Activated naive CD8-positive, alpha-beta T cell treated with anti-CD3 and anti-CD28 coated beads, Interleukin-2, amount 10 ng/mL, durations not matched to agents 7 days and 5 days (primary cell): ENCODE measurements at regions not wholly inside any gene's neighbourhood (a gene's known extent, or its start where the extent isn't known, plus 50 kb on each side); places are given as distances from the start of the nearest gene placed in this dataset.

Source experiments
- ATAC-seq: fragments of 150-1000 bp; cut with Tn5 transposase; one replicate; pipeline ENCODE4 v1.10.0; 2021; ENCODE audit warnings: low read depth, moderate library complexity
- POLR2A ChIA-PET: fragments of 350-600 bp; sonication (Branson Sonifier 250); formaldehyde crosslinking; loops from one replicate; lab custom pipeline; 2021; ENCODE audit warnings: antibody characterized with exemption; lab: Charles Lee
- DNase-seq: peaks from one replicate; pipeline ENCODE4 v3.0.0; 2021
- H3K27ac Mint-ChIP-seq: one replicate; pipeline ENCODE4 v1.8.0; 2022; ENCODE audit warnings: mild to moderate bottlenecking, mixed read lengths
- H3K27me3 Mint-ChIP-seq: one replicate; pipeline ENCODE4 v1.8.0; 2022; ENCODE audit warnings: mild to moderate bottlenecking, moderate library complexity, mixed read lengths
- H3K36me3 Mint-ChIP-seq: one replicate; pipeline ENCODE4 v1.8.0; 2021; ENCODE audit warnings: mild to moderate bottlenecking, mixed read lengths
- H3K4me1 Mint-ChIP-seq: one replicate; pipeline ENCODE4 v1.8.0; 2021; ENCODE audit warnings: mixed read lengths
- H3K4me3 Mint-ChIP-seq: one replicate; pipeline ENCODE4 v1.8.0; 2022; ENCODE audit warnings: mild to moderate bottlenecking, moderate library complexity, mixed read lengths
- H3K9me3 Mint-ChIP-seq: one replicate; pipeline ENCODE4 v1.8.0; 2021; ENCODE audit warnings: mixed read lengths

- Mint-ChIP-seq H3K27ac (no peak overlapping the region), H3K36me3 (no peaks in the 10 kb centered on the region), H3K4me3 (no peak overlapping the region), H3K9me3 (no peaks in the 10 kb centered on the region), H3K27me3 (no peaks in the 10 kb centered on the region), H3K4me1 (no peaks in the 10 kb centered on the region)
- ATAC-seq (no peak), DNase-seq (no peak)
- POLR2A ChIA-PET = interaction anchor here (0.7 kb wide), 1 partner anchor 896 kb away, joined by 6 read pairs; no protein-coding TSS in a partner anchor
Observed at GRCh38 chr7:85525676-85526075, 338.8 kb upstream of the SEMA3D start.

DNA sequence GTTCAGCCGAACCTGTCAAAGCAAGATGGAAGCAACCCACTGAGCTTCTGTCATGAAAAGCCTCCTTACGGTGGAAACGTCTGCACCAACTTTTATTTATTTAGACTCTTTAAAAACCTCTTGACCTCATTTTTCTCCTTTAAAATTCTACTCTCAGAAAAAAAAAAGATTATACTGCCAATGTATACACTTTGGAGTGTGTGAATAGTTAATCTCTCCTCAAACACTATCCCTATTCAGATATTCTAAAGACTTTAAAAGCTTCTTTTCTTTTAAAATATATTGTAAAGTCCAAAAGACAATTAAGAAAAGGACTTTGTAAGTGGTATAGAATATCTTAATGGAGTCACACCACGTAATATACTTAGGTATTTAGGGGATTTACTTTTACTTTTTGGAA, 335.2 kb upstream of the SEMA3D start:
- H3K4me3 Mint-ChIP-seq = no peak overlapping the region
- no peak overlapping the region for H3K27ac Mint-ChIP-seq
- H3K36me3 Mint-ChIP-seq = no peaks in the 10 kb centered on the region
- H3K9me3 Mint-ChIP-seq = no peaks in the 10 kb centered on the region
- DNase-seq = no peak
- ATAC-seq = no peak
- POLR2A ChIA-PET = no interaction called here
- no peaks in the 10 kb centered on the region for H3K27me3 Mint-ChIP-seq
- H3K4me1 Mint-ChIP-seq = no peaks in the 10 kb centered on the region

DNA sequence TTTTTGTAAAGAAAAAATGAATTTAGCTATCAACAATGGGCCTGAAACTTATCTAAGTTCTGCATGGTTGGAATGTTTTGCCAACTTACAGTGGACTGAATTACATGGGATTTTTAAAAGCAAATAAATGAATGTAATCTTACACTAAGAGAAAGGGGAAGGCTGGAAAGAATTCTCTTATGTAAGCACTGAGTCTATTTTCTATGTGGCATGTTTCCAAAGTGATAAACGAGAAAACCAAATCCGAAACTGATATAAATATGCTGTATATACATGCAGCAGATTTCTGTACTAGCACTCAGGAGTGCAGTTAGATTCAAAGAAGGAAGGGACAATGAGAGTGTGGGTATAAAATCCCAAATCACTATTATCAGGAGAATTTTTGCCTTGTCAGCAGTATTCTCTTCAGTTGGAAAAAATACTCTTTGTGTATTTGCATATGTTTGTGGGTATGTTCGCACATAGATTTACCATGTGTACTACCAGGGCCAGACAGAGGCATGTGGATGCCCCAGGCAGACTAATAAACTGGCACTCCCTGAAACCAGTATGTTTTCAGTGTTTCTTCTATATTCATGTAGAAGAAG, 334.3 kb upstream of the SEMA3D start:
- ATAC-seq (no peak), DNase-seq (no peak)
- Mint-ChIP-seq H3K9me3 (no peaks in the 10 kb centered on the region), H3K36me3 (no peaks in the 10 kb centered on the region), H3K4me1 (no peaks in the 10 kb centered on the region), H3K27me3 (no peaks in the 10 kb centered on the region), H3K4me3 (no peak overlapping the region), H3K27ac (no peak overlapping the region)
- POLR2A ChIA-PET = no interaction called here

- ATAC-seq = no peak
- Mint-ChIP-seq H3K4me1 (no peaks in the 10 kb centered on the region), H3K27me3 (no peaks in the 10 kb centered on the region), H3K27ac (no peak overlapping the region), H3K9me3 (no peaks in the 10 kb centered on the region), H3K4me3 (no peak overlapping the region), H3K36me3 (no peaks in the 10 kb centered on the region)
- DNase-seq = no peak
- POLR2A ChIA-PET = no interaction called here
Observed at GRCh38 chr7:85520175-85520574, 333.3 kb upstream of the SEMA3D start.

GRCh38 chr7:85516675-85517074, 329.8 kb upstream of the SEMA3D start:
- Mint-ChIP-seq H3K27me3 (no peaks in the 10 kb centered on the region), H3K27ac (no peak overlapping the region), H3K36me3 (no peaks in the 10 kb centered on the region), H3K4me1 (no peaks in the 10 kb centered on the region), H3K4me3 (no peak overlapping the region), H3K9me3 (no peaks in the 10 kb centered on the region)
- DNase-seq (no peak), ATAC-seq (no peak)
- POLR2A ChIA-PET = no interaction called here

DNA sequence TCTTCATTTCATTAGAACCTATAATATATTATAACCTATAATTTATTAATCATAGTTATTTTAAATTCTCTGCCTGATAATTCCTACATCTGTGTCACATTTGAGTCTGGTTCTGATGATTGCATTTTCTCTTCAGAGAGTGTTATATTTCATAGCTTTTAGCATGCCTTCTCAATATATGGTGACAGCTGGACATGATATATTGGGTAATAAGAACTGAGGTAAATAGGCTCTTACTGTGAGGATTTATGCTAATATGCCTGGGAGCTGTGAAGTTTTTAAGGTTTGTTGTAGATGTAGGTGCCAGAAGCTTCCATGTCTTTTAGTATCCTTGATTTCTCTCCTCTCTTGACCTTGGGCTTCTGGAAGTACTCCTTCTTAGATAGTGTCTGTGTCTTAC, 325.9 kb upstream of the SEMA3D start:
- no peaks in the 10 kb centered on the region for H3K36me3 Mint-ChIP-seq
- no peak overlapping the region for H3K27ac Mint-ChIP-seq
- H3K27me3 Mint-ChIP-seq = no peaks in the 10 kb centered on the region
- H3K4me3 Mint-ChIP-seq = no peak overlapping the region
- POLR2A ChIA-PET = no interaction called here
- DNase-seq (no peak), ATAC-seq (no peak)
- H3K4me1 Mint-ChIP-seq = no peaks in the 10 kb centered on the region
- no peaks in the 10 kb centered on the region for H3K9me3 Mint-ChIP-seq

- H3K4me3 Mint-ChIP-seq = no peak overlapping the region
- no peaks in the 10 kb centered on the region for H3K9me3 Mint-ChIP-seq
- no peak for ATAC-seq
- no peaks in the 10 kb centered on the region for H3K27me3 Mint-ChIP-seq
- no peak overlapping the region for H3K27ac Mint-ChIP-seq
- no peaks in the 10 kb centered on the region for H3K4me1 Mint-ChIP-seq
- DNase-seq = no peak
- POLR2A ChIA-PET = no interaction called here
- H3K36me3 Mint-ChIP-seq = no peaks in the 10 kb centered on the region
Observed at GRCh38 chr7:85510287-85510686, 323.4 kb upstream of the SEMA3D start.

GRCh38 chr7:85509476-85509875, 322.6 kb upstream of the SEMA3D start:
- Mint-ChIP-seq H3K4me1 (no peaks in the 10 kb centered on the region), H3K36me3 (no peaks in the 10 kb centered on the region), H3K27ac (no peak overlapping the region), H3K9me3 (no peaks in the 10 kb centered on the region), H3K27me3 (no peaks in the 10 kb centered on the region), H3K4me3 (no peak overlapping the region)
- no peak for DNase-seq
- ATAC-seq = no peak
- POLR2A ChIA-PET = no interaction called here

- POLR2A ChIA-PET = no interaction called here
- H3K27me3 Mint-ChIP-seq = no peaks in the 10 kb centered on the region
- no peaks in the 10 kb centered on the region for H3K4me1 Mint-ChIP-seq
- no peak for DNase-seq
- ATAC-seq = no peak
- H3K4me3 Mint-ChIP-seq = no peak overlapping the region
- H3K27ac Mint-ChIP-seq = no peak overlapping the region
- H3K36me3 Mint-ChIP-seq = no peaks in the 10 kb centered on the region
- no peaks in the 10 kb centered on the region for H3K9me3 Mint-ChIP-seq
Observed at GRCh38 chr7:85508642-85509410, 322.0 kb upstream of the SEMA3D start.

- POLR2A ChIA-PET = no interaction called here
- Mint-ChIP-seq H3K9me3 (peaks cover 2% of the 10 kb centered on the region), H3K4me3 (no peak overlapping the region), H3K27ac (no peak overlapping the region), H3K27me3 (no peaks in the 10 kb centered on the region), H3K4me1 (no peaks in the 10 kb centered on the region), H3K36me3 (no peaks in the 10 kb centered on the region)
- DNase-seq = no peak
- ATAC-seq = no peak
Observed at GRCh38 chr7:85498031-85498430, 311.2 kb upstream of the SEMA3D start.

DNA sequence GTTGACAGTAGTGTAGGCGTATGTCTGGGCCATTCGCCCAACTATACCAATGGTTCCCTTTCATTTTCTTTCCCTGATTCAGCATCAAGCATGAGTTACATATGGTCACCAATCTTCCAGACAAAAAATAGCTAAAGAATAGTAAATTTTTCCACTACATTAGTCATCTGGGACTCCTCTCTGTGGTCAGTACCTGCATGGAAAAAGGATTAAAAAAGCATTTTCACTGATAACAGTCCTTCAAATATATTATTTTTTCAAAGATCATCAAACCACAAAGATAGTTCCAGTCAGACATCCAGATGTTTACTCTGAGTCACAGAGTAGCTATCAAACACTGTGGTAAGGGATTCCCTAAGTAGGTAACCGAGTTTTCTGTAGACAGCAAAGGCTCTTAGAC, 302.6 kb upstream of the SEMA3D start:
- no peak overlapping the region for H3K4me3 Mint-ChIP-seq
- no peak overlapping the region for H3K27ac Mint-ChIP-seq
- POLR2A ChIA-PET = no interaction called here
- H3K9me3 Mint-ChIP-seq = no peaks in the 10 kb centered on the region
- H3K4me1 Mint-ChIP-seq = no peaks in the 10 kb centered on the region
- H3K27me3 Mint-ChIP-seq = peaks cover 2% of the 10 kb centered on the region
- ATAC-seq (no peak), DNase-seq (no peak)
- no peaks in the 10 kb centered on the region for H3K36me3 Mint-ChIP-seq

DNA sequence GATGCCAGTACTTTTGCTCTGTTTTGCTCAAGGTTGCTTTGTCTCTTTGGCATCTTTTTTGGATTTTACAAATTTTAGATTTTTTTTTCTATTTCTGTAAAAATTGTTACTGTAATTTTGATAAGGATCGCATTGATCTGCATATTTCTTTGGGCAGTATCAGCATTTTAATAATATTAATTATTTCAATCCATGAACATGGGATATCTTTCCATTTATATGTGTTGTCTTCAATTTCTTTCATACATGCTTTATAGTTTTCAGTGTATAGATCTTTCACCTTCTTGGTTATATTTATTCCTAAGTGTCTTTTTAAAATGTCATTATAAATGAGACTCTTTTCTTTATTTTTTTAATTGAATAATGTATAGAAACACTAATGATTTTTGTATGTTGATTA, 301.6 kb upstream of the SEMA3D start:
- DNase-seq (no peak), ATAC-seq (no peak)
- POLR2A ChIA-PET = no interaction called here
- H3K27ac Mint-ChIP-seq = no peak overlapping the region
- no peaks in the 10 kb centered on the region for H3K9me3 Mint-ChIP-seq
- H3K4me3 Mint-ChIP-seq = no peak overlapping the region
- no peaks in the 10 kb centered on the region for H3K36me3 Mint-ChIP-seq
- peaks cover 2% of the 10 kb centered on the region for H3K27me3 Mint-ChIP-seq
- H3K4me1 Mint-ChIP-seq = no peaks in the 10 kb centered on the region

DNA sequence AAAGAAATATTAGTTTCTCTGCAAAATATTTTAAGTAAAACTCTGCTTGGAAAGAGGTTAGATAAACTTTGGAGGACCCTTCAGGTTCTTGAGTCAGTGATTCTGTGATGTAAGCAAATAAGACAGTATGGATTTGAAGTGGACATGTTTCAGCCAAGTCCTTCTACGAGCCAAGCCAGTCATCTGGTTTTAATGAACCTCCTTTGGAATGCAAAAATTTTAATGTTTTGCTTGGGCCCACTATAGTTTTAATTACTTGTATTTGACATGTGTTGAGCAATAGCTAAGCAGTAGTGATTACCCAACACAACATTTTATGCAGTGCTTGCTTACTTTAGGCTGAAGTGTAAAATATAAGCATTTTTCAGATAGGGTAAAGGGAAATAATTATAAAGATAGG, 296.3 kb upstream of the SEMA3D start:
- H3K27me3 Mint-ChIP-seq = no peaks in the 10 kb centered on the region
- H3K4me1 Mint-ChIP-seq = no peaks in the 10 kb centered on the region
- POLR2A ChIA-PET = no interaction called here
- ATAC-seq (no peak), DNase-seq (no peak)
- H3K4me3 Mint-ChIP-seq = no peak overlapping the region
- H3K36me3 Mint-ChIP-seq = no peaks in the 10 kb centered on the region
- no peaks in the 10 kb centered on the region for H3K9me3 Mint-ChIP-seq
- H3K27ac Mint-ChIP-seq = no peak overlapping the region

DNA sequence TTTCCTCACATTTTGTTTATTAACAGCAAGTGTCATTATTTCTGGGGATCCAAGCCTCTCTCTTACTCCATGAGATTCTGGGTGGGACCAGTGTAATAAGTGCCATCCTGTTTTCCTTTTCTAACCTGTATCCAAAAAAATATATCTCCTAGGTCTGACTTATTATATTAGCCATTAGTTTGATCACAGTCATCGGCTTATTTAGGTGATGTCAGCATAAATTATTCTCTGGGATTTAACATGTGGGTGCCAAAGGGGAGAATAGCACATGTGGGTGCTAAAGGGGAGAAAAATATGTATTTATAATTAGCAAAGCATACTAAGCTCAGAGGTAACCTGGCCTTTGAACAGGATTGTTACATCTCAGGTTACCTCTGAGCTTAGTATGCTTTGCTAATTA, 293.8 kb upstream of the SEMA3D start:
- Mint-ChIP-seq H3K4me3 (no peak overlapping the region), H3K4me1 (no peaks in the 10 kb centered on the region), H3K27me3 (no peaks in the 10 kb centered on the region), H3K9me3 (no peaks in the 10 kb centered on the region), H3K36me3 (no peaks in the 10 kb centered on the region), H3K27ac (no peak overlapping the region)
- POLR2A ChIA-PET = no interaction called here
- DNase-seq (no peak), ATAC-seq (no peak)
